ENCODE measurements at regions not wholly inside any gene's neighbourhood (a gene's known extent, or its start where the extent isn't known, plus 50 kb on each side); places are given as distances from the start of the nearest gene placed in this dataset.

GRCh38 chr5:90287036-90287435 is 122.5 kb downstream of the CETN3 start:
- TF ChIP-seq, protein P1, sequence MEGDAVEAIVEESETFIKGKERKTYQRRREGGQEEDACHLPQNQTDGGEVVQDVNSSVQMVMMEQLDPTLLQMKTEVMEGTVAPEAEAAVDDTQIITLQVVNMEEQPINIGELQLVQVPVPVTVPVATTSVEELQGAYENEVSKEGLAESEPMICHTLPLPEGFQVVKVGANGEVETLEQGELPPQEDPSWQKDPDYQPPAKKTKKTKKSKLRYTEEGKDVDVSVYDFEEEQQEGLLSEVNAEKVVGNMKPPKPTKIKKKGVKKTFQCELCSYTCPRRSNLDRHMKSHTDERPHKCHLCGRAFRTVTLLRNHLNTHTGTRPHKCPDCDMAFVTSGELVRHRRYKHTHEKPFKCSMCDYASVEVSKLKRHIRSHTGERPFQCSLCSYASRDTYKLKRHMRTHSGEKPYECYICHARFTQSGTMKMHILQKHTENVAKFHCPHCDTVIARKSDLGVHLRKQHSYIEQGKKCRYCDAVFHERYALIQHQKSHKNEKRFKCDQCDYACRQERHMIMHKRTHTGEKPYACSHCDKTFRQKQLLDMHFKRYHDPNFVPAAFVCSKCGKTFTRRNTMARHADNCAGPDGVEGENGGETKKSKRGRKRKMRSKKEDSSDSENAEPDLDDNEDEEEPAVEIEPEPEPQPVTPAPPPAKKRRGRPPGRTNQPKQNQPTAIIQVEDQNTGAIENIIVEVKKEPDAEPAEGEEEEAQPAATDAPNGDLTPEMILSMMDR (IDR thresholded peaks at IDR 0.05) = no peak
- TF ChIP-seq POLR2A (IDR thresholded peaks at IDR 0.05) = no peak
